ENCODE measurements at regions not wholly inside any gene's neighbourhood (a gene's known extent, or its start where the extent isn't known, plus 50 kb on each side); places are given as distances from the start of the nearest gene placed in this dataset.

DNA sequence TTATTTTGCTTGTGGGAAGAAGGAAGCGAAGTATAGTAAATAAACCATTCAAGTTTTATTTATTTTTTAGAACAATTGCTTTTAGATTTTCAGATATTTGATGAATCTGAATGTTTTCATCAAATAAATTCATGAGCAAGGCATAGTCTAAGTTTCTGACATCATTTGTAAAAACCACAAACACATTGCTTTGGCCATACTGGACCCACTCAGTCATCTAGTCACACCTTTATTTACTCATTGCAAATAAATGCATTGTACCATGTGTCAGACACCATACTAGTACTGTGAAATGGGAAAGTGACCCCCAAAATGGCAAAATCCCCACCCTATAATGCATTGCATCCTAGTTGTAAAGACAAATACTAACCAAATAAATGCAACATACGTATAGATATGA is 449.1 kb upstream of the SMIM31 start (continued):
- TF ChIP-seq ZNF513 (tag by site-specific recombination; IDR thresholded peaks at IDR 0.05): no peak
- TF ChIP-seq ZNF292 (tag by site-specific recombination; IDR thresholded peaks at IDR 0.05; ENCODE audit: borderline replicate concordance, low read depth): no peak
- no peak for TF ChIP-seq ZBTB21 (tag by site-specific recombination; IDR thresholded peaks at IDR 0.05)
- TF ChIP-seq SP2 (tag by site-specific recombination; IDR thresholded peaks at IDR 0.05): no peak
- no peak for TF ChIP-seq ZNF548 (tag by site-specific recombination; IDR thresholded peaks at IDR 0.05)

GRCh38 chr4:164307262-164307661 is 446.7 kb upstream of the SMIM31 start:
- Histone ChIP-seq H3K27ac (ENCODE audit: extremely low read depth, low read depth, low read length) (no peak overlapping the region), H3K4me1 (ENCODE audit: control insufficient read depth, insufficient read depth, low read length) (no peaks in the 10 kb centered on the region), H3K4me3 (ENCODE audit: low read depth, low read length) (no peak overlapping the region), H3K36me3 (ENCODE audit: control insufficient read depth in 2 of 2, insufficient read depth in 1 of 2, low read length in 2 of 2) (no peaks in the 10 kb centered on the region), H3K9me3 (ENCODE audit: control insufficient read depth, insufficient read depth, low read depth, low read length) (no peaks in the 10 kb centered on the region)
- TF ChIP-seq TCF7L2 (IDR thresholded peaks at IDR 0.05; ENCODE audit: borderline replicate concordance, low read depth, low read length) (no peak), SALL2 (tag by site-specific recombination; IDR thresholded peaks at IDR 0.05; ENCODE audit: borderline replicate concordance) (no peak), ZNF837 (tag by site-specific recombination; IDR thresholded peaks at IDR 0.05) (no peak), ZEB2 (tag by site-specific recombination; IDR thresholded peaks at IDR 0.05) (no peak), ZBTB49 (tag by site-specific recombination; IDR thresholded peaks at IDR 0.05; ENCODE audit: low read depth) (no peak), PRDM6 (tag by site-specific recombination; IDR thresholded peaks at IDR 0.05) (no peak), HIC1 (tag by site-specific recombination; IDR thresholded peaks at IDR 0.05) (no peak), MZF1 (tag by site-specific recombination; IDR thresholded peaks at IDR 0.05; ENCODE audit: borderline replicate concordance) (no peak), ZNF791 (tag by site-specific recombination; IDR thresholded peaks at IDR 0.05) (no peak), ZNF280C (tag by site-specific recombination; IDR thresholded peaks at IDR 0.05) (no peak), KLF10 (tag by site-specific recombination; IDR thresholded peaks at IDR 0.05) (no peak), ZFHX2 (tag by site-specific recombination; conservative IDR thresholded peaks at IDR 0.05) (no peak), ZNF529 (tag by site-specific recombination; IDR thresholded peaks at IDR 0.05; ENCODE audit: insufficient replicate concordance) (no peak)
- TF ChIP-seq, protein P1, sequence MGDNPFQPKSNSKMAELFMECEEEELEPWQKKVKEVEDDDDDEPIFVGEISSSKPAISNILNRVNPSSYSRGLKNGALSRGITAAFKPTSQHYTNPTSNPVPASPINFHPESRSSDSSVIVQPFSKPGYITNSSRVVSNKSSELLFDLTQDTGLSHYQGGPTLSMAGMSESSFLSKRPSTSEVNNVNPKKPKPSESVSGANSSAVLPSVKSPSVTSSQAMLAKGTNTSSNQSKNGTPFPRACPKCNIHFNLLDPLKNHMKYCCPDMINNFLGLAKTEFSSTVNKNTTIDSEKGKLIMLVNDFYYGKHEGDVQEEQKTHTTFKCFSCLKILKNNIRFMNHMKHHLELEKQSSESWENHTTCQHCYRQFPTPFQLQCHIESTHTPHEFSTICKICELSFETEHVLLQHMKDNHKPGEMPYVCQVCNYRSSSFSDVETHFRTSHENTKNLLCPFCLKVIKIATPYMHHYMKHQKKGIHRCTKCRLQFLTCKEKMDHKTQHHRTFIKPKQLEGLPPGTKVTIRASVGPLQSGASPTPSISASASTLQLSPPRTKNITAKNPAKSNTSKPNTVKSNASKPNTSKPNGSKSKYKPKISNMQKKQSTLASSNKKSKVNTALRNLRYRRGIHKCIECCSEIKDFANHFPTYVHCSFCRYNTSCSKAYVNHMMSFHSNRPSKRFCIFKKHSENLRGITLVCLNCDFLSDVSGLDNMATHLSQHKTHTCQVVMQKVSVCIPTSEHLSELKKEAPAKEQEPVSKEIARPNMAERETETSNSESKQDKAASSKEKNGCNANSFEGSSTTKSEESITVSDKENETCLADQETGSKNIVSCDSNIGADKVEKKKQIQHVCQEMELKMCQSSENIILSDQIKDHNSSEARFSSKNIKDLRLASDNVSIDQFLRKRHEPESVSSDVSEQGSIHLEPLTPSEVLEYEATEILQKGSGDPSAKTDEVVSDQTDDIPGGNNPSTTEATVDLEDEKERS (tag by site-specific recombination; IDR thresholded peaks at IDR 0.05): no peak
- CTCF ChIA-PET: no interaction called here
- POLR2A ChIA-PET: no interaction called here
